ENCODE measurements at regions not wholly inside any gene's neighbourhood (a gene's known extent, or its start where the extent isn't known, plus 50 kb on each side); places are given as distances from the start of the nearest gene placed in this dataset.

DNA sequence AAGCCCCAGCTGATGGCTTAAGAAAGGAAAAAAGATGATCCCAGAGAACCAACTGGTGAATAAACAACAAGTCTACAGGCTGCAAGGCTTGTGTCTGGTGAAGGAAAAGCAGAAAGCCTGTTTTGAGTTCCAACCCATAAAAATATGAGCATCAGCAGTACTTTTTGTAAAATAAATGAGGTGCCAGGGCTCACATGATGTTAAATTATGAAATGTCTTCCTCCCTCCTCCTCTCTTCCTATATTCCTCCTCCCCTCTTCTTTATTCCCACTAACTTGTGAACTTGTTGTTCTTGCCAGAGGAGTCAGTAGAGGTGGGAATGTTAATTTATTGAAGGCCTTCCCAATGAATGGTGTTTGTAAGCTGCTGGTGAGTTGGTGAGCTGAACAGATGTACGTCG is 212.2 kb upstream of the CDH11 start:
- no peak overlapping the region for H3K27ac Mint-ChIP-seq
- no peaks in the 10 kb centered on the region for H3K27me3 Mint-ChIP-seq (ENCODE audit: low read depth)
- no peaks in the 10 kb centered on the region for H3K36me3 Mint-ChIP-seq
- DNase-seq (ENCODE audit: low spot score) (no peak), ATAC-seq (no peak)
- ChIA-PET CTCF (no interaction called here), POLR2A (no interaction called here)
- H3K9me3 Mint-ChIP-seq, result peaks cover 4% of the 10 kb centered on the region; the same call in 1 of the 2 replicates
- peaks cover 15% of the 10 kb centered on the region for H3K4me1 Mint-ChIP-seq
- no peak for TF ChIP-seq ZNF671 (CRISPR knock-in tag; IDR thresholded peaks at IDR 0.05)
- TF ChIP-seq ELF4 (CRISPR knock-in tag; IDR thresholded peaks at IDR 0.05; ENCODE audit: low read depth), result no peak
- TF ChIP-seq, protein P1, sequence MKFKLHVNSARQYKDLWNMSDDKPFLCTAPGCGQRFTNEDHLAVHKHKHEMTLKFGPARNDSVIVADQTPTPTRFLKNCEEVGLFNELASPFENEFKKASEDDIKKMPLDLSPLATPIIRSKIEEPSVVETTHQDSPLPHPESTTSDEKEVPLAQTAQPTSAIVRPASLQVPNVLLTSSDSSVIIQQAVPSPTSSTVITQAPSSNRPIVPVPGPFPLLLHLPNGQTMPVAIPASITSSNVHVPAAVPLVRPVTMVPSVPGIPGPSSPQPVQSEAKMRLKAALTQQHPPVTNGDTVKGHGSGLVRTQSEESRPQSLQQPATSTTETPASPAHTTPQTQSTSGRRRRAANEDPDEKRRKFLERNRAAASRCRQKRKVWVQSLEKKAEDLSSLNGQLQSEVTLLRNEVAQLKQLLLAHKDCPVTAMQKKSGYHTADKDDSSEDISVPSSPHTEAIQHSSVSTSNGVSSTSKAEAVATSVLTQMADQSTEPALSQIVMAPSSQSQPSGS (CRISPR knock-in tag; IDR thresholded peaks at IDR 0.05; ENCODE audit: borderline replicate concordance, low read depth), result no peak
- TF ChIP-seq, protein P2, sequence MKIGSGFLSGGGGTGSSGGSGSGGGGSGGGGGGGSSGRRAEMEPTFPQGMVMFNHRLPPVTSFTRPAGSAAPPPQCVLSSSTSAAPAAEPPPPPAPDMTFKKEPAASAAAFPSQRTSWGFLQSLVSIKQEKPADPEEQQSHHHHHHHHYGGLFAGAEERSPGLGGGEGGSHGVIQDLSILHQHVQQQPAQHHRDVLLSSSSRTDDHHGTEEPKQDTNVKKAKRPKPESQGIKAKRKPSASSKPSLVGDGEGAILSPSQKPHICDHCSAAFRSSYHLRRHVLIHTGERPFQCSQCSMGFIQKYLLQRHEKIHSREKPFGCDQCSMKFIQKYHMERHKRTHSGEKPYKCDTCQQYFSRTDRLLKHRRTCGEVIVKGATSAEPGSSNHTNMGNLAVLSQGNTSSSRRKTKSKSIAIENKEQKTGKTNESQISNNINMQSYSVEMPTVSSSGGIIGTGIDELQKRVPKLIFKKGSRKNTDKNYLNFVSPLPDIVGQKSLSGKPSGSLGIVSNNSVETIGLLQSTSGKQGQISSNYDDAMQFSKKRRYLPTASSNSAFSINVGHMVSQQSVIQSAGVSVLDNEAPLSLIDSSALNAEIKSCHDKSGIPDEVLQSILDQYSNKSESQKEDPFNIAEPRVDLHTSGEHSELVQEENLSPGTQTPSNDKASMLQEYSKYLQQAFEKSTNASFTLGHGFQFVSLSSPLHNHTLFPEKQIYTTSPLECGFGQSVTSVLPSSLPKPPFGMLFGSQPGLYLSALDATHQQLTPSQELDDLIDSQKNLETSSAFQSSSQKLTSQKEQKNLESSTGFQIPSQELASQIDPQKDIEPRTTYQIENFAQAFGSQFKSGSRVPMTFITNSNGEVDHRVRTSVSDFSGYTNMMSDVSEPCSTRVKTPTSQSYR (CRISPR knock-in tag; IDR thresholded peaks at IDR 0.05), result no peak
- no peak for TF ChIP-seq SOX15 (CRISPR knock-in tag; IDR thresholded peaks at IDR 0.05)
- TF ChIP-seq, protein P3, sequence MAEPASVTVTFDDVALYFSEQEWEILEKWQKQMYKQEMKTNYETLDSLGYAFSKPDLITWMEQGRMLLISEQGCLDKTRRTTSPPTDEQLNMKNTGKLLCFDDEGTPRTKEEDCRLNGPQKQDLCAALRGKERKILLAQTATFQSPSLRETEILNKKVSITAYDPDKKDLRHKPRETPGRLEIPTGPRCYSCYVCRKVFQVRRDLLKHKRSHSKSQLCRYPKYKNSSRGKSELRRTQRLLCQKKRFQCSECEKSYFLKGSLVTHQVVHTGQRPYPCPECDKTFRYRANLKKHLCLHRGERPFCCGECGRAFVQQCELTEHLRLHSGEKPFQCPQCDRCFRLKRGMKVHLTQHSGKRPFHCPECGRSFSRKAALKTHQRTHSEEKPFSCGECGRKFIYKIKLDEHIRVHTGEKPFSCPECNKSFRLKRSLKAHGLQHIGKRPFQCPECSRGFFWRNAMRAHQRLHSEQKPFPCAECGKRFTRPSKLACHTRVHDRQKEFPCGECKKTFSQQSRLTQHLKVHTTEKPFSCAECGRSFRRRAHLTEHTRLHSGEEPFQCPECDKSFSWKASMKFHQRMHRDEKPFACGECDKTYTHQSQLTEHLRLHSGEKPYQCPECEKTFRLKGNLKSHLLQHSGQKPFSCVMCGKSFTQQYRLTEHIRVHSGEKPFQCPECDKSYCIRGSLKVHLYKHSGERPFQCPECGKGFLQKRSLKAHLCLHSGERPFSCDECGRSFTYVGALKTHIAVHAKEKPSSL (CRISPR knock-in tag; conservative IDR thresholded peaks at IDR 0.05), result no peak
- no peak overlapping the region for H3K4me3 Mint-ChIP-seq

DNA sequence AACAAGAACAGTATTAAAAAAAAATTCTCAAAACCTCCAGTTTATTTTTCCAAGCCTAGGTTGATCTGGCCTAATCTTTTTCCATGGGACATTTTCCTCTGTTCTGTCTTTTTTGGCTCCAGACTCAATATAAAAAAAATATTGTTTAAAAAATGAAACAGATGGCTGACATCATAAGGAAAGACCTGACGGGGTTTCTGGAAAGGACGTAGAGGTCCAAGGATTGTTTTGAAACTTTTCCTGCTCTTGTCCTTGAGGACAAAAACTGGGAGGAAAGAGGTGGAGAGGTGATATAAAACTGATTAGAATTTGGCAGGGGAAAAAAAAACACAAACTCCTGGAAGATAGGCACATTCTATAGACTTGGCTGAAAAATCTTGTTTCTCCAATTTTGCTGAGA is 211.4 kb upstream of the CDH11 start:
- H3K9me3 Mint-ChIP-seq, result peaks cover 4% of the 10 kb centered on the region; the same call in 1 of the 2 replicates
- H3K36me3 Mint-ChIP-seq, result no peaks in the 10 kb centered on the region
- peaks cover 15% of the 10 kb centered on the region for H3K4me1 Mint-ChIP-seq
- ChIA-PET CTCF (no interaction called here), POLR2A (no interaction called here)
- no peak for ATAC-seq
- no peaks in the 10 kb centered on the region for H3K27me3 Mint-ChIP-seq (ENCODE audit: low read depth)
- no peak for DNase-seq (ENCODE audit: low spot score)
- H3K4me3 Mint-ChIP-seq, result no peak overlapping the region
- no peak overlapping the region for H3K27ac Mint-ChIP-seq
- TF ChIP-seq, protein P4, sequence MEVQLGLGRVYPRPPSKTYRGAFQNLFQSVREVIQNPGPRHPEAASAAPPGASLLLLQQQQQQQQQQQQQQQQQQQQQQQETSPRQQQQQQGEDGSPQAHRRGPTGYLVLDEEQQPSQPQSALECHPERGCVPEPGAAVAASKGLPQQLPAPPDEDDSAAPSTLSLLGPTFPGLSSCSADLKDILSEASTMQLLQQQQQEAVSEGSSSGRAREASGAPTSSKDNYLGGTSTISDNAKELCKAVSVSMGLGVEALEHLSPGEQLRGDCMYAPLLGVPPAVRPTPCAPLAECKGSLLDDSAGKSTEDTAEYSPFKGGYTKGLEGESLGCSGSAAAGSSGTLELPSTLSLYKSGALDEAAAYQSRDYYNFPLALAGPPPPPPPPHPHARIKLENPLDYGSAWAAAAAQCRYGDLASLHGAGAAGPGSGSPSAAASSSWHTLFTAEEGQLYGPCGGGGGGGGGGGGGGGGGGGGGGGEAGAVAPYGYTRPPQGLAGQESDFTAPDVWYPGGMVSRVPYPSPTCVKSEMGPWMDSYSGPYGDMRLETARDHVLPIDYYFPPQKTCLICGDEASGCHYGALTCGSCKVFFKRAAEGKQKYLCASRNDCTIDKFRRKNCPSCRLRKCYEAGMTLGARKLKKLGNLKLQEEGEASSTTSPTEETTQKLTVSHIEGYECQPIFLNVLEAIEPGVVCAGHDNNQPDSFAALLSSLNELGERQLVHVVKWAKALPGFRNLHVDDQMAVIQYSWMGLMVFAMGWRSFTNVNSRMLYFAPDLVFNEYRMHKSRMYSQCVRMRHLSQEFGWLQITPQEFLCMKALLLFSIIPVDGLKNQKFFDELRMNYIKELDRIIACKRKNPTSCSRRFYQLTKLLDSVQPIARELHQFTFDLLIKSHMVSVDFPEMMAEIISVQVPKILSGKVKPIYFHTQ (CRISPR knock-in tag; IDR thresholded peaks at IDR 0.05), result no peak
- TF ChIP-seq, protein P5, sequence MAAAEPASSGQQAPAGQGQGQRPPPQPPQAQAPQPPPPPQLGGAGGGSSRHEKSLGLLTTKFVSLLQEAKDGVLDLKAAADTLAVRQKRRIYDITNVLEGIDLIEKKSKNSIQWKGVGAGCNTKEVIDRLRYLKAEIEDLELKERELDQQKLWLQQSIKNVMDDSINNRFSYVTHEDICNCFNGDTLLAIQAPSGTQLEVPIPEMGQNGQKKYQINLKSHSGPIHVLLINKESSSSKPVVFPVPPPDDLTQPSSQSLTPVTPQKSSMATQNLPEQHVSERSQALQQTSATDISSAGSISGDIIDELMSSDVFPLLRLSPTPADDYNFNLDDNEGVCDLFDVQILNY (CRISPR knock-in tag; IDR thresholded peaks at IDR 0.05), result no peak
- TF ChIP-seq JAZF1 (CRISPR knock-in tag; IDR thresholded peaks at IDR 0.05) (no peak), ZNF219 (CRISPR knock-in tag; IDR thresholded peaks at IDR 0.05; ENCODE audit: borderline replicate concordance) (no peak), ZNF671 (CRISPR knock-in tag; IDR thresholded peaks at IDR 0.05) (no peak), IRF2 (CRISPR knock-in tag; IDR thresholded peaks at IDR 0.05; ENCODE audit: borderline replicate concordance, low read depth) (no peak), TEAD4 (CRISPR knock-in tag; IDR thresholded peaks at IDR 0.05) (no peak), JUN (CRISPR knock-in tag; IDR thresholded peaks at IDR 0.05) (no peak), CREM (CRISPR knock-in tag; IDR thresholded peaks at IDR 0.05) (no peak)
- TF ChIP-seq, protein P6, sequence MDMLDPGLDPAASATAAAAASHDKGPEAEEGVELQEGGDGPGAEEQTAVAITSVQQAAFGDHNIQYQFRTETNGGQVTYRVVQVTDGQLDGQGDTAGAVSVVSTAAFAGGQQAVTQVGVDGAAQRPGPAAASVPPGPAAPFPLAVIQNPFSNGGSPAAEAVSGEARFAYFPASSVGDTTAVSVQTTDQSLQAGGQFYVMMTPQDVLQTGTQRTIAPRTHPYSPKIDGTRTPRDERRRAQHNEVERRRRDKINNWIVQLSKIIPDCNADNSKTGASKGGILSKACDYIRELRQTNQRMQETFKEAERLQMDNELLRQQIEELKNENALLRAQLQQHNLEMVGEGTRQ (CRISPR knock-in tag; IDR thresholded peaks at IDR 0.05), result no peak
- TF ChIP-seq, protein P7, sequence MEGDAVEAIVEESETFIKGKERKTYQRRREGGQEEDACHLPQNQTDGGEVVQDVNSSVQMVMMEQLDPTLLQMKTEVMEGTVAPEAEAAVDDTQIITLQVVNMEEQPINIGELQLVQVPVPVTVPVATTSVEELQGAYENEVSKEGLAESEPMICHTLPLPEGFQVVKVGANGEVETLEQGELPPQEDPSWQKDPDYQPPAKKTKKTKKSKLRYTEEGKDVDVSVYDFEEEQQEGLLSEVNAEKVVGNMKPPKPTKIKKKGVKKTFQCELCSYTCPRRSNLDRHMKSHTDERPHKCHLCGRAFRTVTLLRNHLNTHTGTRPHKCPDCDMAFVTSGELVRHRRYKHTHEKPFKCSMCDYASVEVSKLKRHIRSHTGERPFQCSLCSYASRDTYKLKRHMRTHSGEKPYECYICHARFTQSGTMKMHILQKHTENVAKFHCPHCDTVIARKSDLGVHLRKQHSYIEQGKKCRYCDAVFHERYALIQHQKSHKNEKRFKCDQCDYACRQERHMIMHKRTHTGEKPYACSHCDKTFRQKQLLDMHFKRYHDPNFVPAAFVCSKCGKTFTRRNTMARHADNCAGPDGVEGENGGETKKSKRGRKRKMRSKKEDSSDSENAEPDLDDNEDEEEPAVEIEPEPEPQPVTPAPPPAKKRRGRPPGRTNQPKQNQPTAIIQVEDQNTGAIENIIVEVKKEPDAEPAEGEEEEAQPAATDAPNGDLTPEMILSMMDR (IDR thresholded peaks at IDR 0.05), result no peak
- TF ChIP-seq, protein P8, sequence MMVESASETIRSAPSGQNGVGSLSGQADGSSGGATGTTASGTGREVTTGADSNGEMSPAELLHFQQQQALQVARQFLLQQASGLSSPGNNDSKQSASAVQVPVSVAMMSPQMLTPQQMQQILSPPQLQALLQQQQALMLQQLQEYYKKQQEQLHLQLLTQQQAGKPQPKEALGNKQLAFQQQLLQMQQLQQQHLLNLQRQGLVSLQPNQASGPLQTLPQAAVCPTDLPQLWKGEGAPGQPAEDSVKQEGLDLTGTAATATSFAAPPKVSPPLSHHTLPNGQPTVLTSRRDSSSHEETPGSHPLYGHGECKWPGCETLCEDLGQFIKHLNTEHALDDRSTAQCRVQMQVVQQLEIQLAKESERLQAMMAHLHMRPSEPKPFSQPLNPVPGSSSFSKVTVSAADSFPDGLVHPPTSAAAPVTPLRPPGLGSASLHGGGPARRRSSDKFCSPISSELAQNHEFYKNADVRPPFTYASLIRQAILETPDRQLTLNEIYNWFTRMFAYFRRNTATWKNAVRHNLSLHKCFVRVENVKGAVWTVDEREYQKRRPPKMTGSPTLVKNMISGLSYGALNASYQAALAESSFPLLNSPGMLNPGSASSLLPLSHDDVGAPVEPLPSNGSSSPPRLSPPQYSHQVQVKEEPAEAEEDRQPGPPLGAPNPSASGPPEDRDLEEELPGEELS (CRISPR knock-in tag; IDR thresholded peaks at IDR 0.05), result no peak

Measured in WTC11 (cell line).